ENCODE measurements at regions not wholly inside any gene's neighbourhood (a gene's known extent, or its start where the extent isn't known, plus 50 kb on each side); places are given as distances from the start of the nearest gene placed in this dataset.

DNA sequence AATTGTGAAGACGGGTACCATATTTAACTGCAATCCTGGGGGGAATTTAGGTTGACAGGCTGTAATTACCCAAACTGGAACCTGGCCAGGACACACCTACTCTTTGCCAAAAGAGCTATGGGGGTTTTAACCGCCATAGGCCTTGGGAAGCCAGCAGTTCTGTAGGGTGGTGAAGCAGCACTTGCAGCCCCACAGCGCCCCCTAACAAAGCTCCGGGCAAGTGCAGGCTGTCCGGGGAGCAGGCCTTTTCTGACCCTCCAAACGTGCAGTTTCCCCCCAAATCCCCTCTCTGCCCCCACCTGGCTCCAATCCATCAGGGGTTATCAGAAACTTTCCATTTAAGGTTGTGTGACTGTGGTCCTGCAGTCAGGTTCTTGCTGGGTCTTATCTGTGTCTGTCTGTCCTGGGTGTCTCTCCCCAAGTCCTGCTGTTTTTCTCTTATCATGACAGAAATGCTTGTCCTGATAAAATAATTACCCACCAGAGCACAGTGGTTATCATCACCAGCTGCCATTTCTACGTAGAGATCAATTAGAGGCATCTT, 350.9 kb downstream of the MID1IP1 start:
- TF ChIP-seq CTCF (IDR thresholded peaks at IDR 0.05; ENCODE audit: insufficient read depth, low read length, poor library complexity, severe bottlenecking) (peak; percentile 15), EZH2phosphoT487 (conservative IDR thresholded peaks at IDR 0.05; ENCODE audit: low read length) (no peak)
